Tibial nerve (tissue), 4 donors: ENCODE measurements at regions not wholly inside any gene's neighbourhood (a gene's known extent, or its start where the extent isn't known, plus 50 kb on each side); places are given as distances from the start of the nearest gene placed in this dataset. TPM values are rescaled to one million over a fixed set of nuclear protein-coding genes. Genes with fewer than 3 reads are reported as not detected.

ENCODE experiments used
- DNase-seq, 2 donors: peaks; one replicate each; pipeline ENCODE4 v3.0.0-alpha.2; 2019; ENCODE audit warnings: low spot score in 2 of 2
- H3K27ac ChIP-seq, 4 donors: fragments of 200-600 bp; sonication (generic) in 3 of 4; one replicate each; pipeline ENCODE4 v1.5.1; 2017 to 2019; ENCODE audit warnings: mild to moderate bottlenecking in 1 of 4
- H3K27me3 ChIP-seq, 2 donors: fragments of 200-600 bp; sonication (generic) in 1 of 2; one replicate each; pipeline versions ENCODE4 v1.5.1 to v1.6.0; 2017 to 2019
- H3K36me3 ChIP-seq, 3 donors: fragments of 200-600 bp; sonication (generic); one replicate each; pipeline ENCODE4 v1.5.1; 2018 to 2019
- H3K4me1 ChIP-seq, 4 donors: fragments of 200-600 bp; sonication (generic) in 3 of 4; one replicate each; pipeline ENCODE4 v1.5.1; 2017 to 2019
- H3K4me3 ChIP-seq, 4 donors: fragments of 200-600 bp; sonication (generic) in 3 of 4; one replicate each; pipeline ENCODE4 v1.5.1; 2017 to 2019; ENCODE audit warnings: mild to moderate bottlenecking in 1 of 4, moderate library complexity in 1 of 4
- H3K9me3 ChIP-seq, 4 donors: fragments of 200-600 bp; sonication (generic) in 3 of 4; one replicate each; pipeline ENCODE4 v1.5.1; 2017 to 2019
- EP300 ChIP-seq, 2 donors: sonication (generic); formaldehyde crosslinking; IDR thresholded peaks; one replicate each; pipeline ENCODE4 v1.6.1; 2017; ENCODE audit warnings: antibody characterized with exemption in 2 of 2, mild to moderate bottlenecking in 1 of 2
- POLR2A ChIP-seq, 2 donors: fragments of 450-650 bp; IDR thresholded peaks; one replicate each; pipeline ENCODE4 v1.6.1; 2017; ENCODE audit warnings: antibody characterized with exemption in 2 of 2, mild to moderate bottlenecking in 2 of 2, moderate library complexity in 2 of 2
- WGBS, 2 donors: methylation state at CpG; one replicate each; pipeline ENCODE4 v1.1.5; 2018; 5-methylcytosine and 5-hydroxymethylcytosine counted together
- small RNA-seq: library from RNA; depleted of rRNA; stranded (forward); fragments of <200 nt; gene quantifications from one replicate; pipeline ENCODE3, GENCODE V24; 2016
- TF ChIP-seq, protein P1 (sequence below), 5 experiments: fragments of 200-600 bp in 3 of 5; fragments of 450-650 bp in 2 of 5; sonication (generic) in 3 of 5; IDR thresholded peaks; one replicate each; pipeline ENCODE4 v1.5.1; 2016 to 2019; ENCODE audit warnings: antibody characterized with exemption in 5 of 5, mild to moderate bottlenecking in 3 of 5, moderate library complexity in 2 of 5

DNA sequence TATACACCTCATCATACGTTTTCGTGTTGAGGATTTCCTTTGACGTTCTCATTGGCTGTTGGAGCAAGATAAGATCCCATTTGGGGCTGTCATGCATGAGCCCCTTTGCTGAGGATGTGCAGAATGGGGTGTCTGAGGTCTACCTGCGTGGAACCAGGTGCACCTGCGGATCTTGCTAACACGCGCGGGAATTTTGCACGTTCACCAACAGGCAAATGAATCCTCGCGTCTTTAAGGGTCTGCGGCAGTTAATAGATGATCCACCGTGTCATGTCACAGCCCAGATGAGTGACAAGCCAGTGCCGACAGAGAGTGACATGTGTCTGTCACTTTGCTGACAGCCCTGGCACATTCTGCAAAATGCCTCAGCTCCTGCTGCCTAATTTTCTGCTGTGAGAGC is 56.3 kb upstream of the SHOX start:
- no peak overlapping the region for H3K27ac ChIP-seq
- 59 to 71% methylated on average over 14 of the region's 14 CpGs for WGBS, 2 donors
- H3K36me3 ChIP-seq: no peaks in the 10 kb centered on the region
- no peak for DNase-seq
- peaks cover 0 to 24% (median 0%) of the 10 kb centered on the region in 4 donors for H3K9me3 ChIP-seq
- TF ChIP-seq, protein P1, sequence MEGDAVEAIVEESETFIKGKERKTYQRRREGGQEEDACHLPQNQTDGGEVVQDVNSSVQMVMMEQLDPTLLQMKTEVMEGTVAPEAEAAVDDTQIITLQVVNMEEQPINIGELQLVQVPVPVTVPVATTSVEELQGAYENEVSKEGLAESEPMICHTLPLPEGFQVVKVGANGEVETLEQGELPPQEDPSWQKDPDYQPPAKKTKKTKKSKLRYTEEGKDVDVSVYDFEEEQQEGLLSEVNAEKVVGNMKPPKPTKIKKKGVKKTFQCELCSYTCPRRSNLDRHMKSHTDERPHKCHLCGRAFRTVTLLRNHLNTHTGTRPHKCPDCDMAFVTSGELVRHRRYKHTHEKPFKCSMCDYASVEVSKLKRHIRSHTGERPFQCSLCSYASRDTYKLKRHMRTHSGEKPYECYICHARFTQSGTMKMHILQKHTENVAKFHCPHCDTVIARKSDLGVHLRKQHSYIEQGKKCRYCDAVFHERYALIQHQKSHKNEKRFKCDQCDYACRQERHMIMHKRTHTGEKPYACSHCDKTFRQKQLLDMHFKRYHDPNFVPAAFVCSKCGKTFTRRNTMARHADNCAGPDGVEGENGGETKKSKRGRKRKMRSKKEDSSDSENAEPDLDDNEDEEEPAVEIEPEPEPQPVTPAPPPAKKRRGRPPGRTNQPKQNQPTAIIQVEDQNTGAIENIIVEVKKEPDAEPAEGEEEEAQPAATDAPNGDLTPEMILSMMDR (IDR thresholded peaks at IDR 0.05): no peak
- no peak for TF ChIP-seq EP300 (IDR thresholded peaks at IDR 0.05)
- TF ChIP-seq POLR2A (IDR thresholded peaks at IDR 0.05): no peak
- no peak overlapping the region for H3K4me3 ChIP-seq
- H3K4me1 ChIP-seq: no peaks in the 10 kb centered on the region
- no peaks in the 10 kb centered on the region for H3K27me3 ChIP-seq

GRCh38 chrX:574830-575229 is 55.8 kb upstream of the SHOX start:
- H3K4me3 ChIP-seq: no peak overlapping the region
- WGBS, 2 donors: 60 to 72% methylated on average over 6 of the region's 6 CpGs
- H3K27me3 ChIP-seq: no peaks in the 10 kb centered on the region
- no peaks in the 10 kb centered on the region for H3K4me1 ChIP-seq
- TF ChIP-seq EP300 (IDR thresholded peaks at IDR 0.05) (no peak), POLR2A (IDR thresholded peaks at IDR 0.05) (no peak)
- TF ChIP-seq, protein P1 (IDR thresholded peaks at IDR 0.05): no peak
- no peak overlapping the region for H3K27ac ChIP-seq
- DNase-seq: no peak
- no peaks in the 10 kb centered on the region for H3K36me3 ChIP-seq
- H3K9me3 ChIP-seq: peaks cover 0 to 24% (median 0%) of the 10 kb centered on the region in 4 donors

- H3K36me3 ChIP-seq: no peaks in the 10 kb centered on the region
- no peaks in the 10 kb centered on the region for H3K4me1 ChIP-seq
- no peak for DNase-seq
- TF ChIP-seq EP300 (IDR thresholded peaks at IDR 0.05): no peak
- H3K27ac ChIP-seq: no peak overlapping the region
- WGBS, 2 donors: 80 to 86% methylated on average over 7 of the region's 7 CpGs
- peaks cover 0 to 24% (median 0%) of the 10 kb centered on the region in 4 donors for H3K9me3 ChIP-seq
- H3K27me3 ChIP-seq: no peaks in the 10 kb centered on the region
- no peak overlapping the region for H3K4me3 ChIP-seq
Measured at GRCh38 chrX:576904-577560, 53.6 kb upstream of the SHOX start.

DNA sequence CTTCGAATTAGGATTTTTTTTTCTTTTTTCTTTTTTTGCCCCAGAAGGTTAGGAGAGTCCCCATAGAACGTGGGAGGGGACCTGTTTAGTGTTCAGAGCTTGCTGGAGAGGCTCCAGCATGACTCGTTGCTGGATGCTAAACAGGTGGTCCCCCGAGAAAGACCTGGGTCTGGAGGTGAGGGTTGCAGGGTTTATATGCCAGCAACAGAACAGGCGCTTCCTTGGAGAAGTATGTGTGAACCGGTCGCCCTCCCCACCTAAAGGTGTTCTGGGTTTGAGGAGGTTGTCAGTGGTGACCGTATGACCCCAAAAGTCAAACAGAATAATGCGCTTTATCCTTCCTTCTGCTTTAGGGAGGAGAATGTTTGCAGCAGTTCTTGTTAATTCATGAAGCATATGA is 52.1 kb upstream of the SHOX start:
- 49 to 65% methylated on average over 9 of the region's 9 CpGs for WGBS, 2 donors
- TF ChIP-seq EP300 (IDR thresholded peaks at IDR 0.05) (no peak), POLR2A (IDR thresholded peaks at IDR 0.05) (no peak)
- TF ChIP-seq, protein P1 (IDR thresholded peaks at IDR 0.05): no peak
- Histone ChIP-seq H3K4me1 (no peaks in the 10 kb centered on the region), H3K27ac (no peak overlapping the region), H3K4me3 (no peak overlapping the region), H3K36me3 (no peaks in the 10 kb centered on the region), H3K9me3 (peaks cover 0 to 24% (median 0%) of the 10 kb centered on the region in 4 donors), H3K27me3 (no peaks in the 10 kb centered on the region)
- DNase-seq: no peak

DNA sequence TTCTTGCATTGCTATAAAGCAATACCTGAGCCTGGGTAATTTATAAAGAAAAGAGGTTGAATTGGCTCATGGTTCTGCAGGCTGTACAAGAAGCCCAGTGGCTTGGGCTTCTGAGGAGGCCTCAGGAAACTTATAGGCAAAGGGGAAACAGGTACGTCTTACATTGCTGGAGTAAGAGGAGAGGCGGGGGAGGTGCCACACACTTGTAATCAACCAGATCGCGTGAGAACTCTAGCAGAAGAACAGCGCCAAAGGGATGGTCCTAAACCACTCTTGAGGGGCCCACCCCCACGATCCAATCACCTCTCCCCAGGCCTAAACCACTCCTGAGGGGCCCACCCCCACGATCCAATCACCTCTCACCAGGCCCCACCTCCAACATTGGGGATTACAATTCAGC is 50.6 kb upstream of the SHOX start:
- Histone ChIP-seq H3K36me3 (no peaks in the 10 kb centered on the region), H3K4me1 (no peaks in the 10 kb centered on the region), H3K4me3 (no peak overlapping the region), H3K27me3 (no peaks in the 10 kb centered on the region), H3K9me3 (peaks cover 0 to 20% (median 0%) of the 10 kb centered on the region in 4 donors), H3K27ac (no peak overlapping the region)
- DNase-seq: no peak
- WGBS, 2 donors: 41 to 45% methylated on average over 7 of the region's 7 CpGs
- no peak for TF ChIP-seq POLR2A (IDR thresholded peaks at IDR 0.05)
- no peak for TF ChIP-seq EP300 (IDR thresholded peaks at IDR 0.05)
- TF ChIP-seq, protein P1 (IDR thresholded peaks at IDR 0.05): no peak

Small RNA genes lying in the stretch of these regions (small RNA-seq; reads per million reads assigned to genes)
- not detected for gene KRT18P53
